ENCODE measurements at regions not wholly inside any gene's neighbourhood (a gene's known extent, or its start where the extent isn't known, plus 50 kb on each side); places are given as distances from the start of the nearest gene placed in this dataset.

DNA sequence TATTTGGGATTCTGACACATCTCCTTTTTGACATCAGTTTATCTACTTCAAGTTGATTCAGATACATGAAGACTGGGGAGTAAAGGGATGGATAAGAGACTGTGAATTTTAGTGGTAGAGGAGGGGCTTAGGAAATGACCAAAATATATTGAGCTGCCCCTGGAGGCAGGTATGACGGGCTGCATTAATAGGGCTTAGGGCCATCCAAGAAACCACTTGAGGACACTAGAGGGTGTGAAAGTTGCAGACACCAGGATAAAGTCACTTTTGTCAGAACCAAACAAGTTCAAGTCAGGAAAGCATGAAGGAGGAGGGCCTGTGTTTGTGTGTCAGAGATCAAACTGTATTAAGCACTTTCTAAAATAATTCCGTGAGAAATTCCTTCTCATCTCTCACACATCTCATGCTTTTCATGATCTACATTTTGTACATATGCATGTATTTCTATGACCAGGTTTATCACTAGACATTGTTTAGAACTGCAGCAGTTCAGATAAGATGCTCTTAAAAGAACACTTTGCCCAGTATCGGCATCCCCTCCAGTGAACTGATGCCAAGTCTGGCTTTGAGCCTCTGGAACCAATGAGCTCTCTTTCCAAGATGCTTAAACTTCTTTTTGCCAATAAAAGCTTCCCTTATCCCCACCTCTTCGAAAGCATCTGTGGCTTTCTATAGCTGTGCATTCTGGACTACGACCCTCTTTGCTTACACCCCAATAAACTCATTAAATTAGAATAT, 136.9 kb downstream of the SLC38A1 start:
- DNase-seq (ENCODE audit: low read depth): peak; percentile 18

DNA sequence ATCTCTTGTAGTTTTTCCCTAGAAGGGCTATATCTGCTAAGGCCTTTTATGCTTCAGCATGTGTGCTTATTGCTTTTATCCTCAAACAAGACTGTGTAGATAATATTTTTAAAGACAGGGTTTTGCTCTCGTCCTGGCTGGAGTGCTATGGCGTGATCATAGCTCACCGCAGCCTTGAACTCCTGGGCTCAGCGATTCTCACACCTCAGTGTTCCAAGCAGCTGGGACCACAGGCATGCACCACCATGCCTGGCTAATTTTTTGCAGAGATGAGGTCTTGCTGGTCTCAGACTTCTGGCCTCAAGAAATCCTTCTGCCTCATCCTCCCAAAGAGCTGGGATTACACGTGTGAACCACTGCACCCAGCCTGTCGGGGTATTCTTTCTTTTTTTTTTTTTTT, 137.3 kb upstream of the SCAF11 start:
- no peak for DNase-seq (ENCODE audit: low read depth)

DNA sequence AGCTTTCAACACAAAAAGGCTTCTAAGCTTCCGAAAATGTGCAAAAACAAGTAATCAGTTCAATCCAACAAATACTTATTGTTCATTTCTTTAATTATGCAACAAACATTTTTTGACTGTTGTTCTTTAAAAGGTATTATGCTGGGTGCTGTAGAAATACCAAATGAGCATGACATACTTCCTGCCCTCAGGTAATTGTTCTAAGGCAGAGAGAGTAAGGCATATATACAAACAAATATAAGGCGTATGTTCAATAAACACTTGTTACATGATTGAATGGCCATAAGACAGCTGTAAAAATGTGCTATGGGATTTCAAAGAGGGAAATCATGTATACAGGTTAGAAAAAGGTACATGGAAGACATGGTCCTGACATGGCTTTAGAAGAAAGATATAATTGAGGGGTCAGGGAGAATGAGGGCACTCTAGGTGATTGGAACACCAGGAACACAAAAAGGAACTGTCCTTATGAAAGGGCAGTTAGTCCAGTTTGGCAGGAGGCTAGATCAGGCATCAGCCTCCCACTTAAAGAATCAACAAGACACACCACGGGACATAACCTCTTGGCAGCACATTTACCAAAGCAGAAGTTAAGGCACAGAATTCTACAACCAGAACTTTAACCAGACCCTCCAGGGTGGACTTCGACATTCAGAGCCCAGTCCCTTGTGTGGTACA, 135.8 kb upstream of the SCAF11 start:
- no peak for DNase-seq (ENCODE audit: low read depth)

DNA sequence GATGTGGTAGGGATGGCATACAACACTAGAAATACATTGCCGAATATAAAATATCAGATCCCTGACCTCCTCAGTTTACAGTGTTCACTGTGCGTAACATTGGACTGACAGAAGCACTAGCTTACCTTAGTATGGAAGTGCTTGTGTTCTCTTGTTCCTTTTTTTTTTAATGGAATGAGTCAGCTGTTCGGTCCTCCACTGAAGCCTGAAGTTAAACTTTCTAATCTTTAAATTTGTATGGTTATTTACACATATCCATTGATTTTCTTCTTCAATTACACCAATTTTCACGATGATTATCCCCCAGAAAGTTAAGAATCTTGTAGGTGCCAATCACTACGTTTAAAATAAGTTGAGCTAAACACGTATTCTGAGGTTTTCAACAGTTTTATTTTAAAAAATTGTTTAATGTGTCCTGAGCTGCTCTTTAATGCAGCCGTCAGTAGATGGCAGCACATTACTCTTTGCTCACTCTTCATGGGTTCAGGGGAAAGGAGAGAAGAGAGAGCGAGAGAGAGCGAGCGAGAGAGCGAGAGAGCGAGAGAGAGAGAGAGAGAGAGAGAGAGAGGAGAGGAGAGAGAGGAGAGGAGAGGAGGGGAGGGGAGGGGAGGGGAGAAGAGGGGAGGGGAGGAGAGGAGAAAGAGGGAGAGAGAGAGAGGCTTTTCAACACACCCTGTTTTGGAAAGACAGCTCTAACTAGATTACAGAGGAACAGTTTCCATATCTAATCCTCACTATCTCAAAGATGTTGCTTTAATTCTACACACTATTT, 134.7 kb upstream of the SCAF11 start:
- peak; percentile 66 for DNase-seq (ENCODE audit: low read depth)

DNA sequence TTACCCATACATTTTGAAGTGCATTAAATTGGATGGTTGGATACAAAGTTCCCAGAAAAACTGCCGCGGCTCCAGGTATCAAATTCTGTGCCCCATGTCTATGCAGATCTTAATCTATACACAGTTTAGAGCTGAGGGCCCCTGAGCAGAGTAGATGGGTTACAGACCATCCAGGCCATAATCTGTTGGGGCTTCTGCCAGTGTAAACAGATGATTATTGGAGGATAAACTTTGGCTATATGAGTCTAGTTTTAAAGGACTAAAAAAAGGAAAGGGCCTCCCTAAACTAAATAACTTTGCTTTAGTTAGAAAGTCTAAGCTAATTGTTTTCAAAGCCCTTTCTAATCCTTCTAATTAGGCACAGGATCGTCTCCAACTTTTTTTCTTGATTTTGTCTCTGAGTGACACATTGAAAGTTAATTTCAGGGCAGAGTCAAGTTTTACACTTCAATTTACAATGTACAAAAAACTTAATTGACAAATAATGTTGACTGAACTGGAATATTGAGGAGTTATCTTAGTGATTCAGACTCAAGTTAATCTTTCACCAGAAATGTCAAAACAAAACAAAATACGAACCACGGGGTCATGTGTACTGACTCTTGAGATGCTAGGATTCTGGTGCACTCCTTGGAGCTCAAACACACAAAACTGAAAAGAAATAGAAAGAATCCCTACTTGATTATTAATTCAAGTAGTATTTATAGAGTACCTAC, 133.9 kb upstream of the SCAF11 start:
- DNase-seq (ENCODE audit: low read depth): no peak

DNA sequence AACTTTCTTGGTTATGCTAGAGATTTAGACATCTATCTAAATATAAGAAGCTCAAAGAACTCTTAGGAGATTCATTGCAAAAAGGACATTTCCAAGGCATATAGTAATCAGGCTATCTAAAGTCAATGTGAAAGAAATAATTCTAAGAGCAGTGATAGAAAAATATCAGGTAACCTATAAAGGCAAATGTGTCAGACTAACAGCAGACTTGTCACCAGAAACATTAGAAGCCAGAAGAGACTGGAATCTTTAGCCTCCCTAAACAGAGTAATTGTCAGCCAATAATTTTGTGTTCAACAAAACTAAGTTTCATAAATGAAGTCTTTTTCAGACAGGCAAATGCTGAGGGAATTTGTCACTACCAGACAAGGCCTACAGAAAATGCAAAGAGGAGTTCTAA, 122.0 kb upstream of the SCAF11 start:
- DNase-seq (ENCODE audit: low read depth): no peak

DNA sequence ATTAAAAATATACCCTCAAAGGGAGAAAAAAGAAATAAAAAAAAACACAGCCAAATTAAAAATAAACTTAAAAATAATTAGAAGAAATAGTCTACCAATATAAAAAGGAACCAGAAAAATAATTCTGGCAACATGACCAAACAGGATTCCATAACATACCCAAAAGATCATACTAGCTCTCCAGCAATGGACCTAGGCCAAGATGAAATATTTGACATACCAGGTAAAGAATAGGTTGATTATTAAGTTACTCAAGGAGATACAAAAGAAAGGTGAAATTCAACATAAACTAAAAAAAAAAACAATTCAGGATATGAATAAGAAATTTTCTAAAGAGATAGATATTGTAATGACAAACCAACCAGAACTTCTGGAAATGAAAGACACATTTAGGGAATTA, 121.3 kb upstream of the SCAF11 start:
- no peak for DNase-seq (ENCODE audit: low read depth)

DNA sequence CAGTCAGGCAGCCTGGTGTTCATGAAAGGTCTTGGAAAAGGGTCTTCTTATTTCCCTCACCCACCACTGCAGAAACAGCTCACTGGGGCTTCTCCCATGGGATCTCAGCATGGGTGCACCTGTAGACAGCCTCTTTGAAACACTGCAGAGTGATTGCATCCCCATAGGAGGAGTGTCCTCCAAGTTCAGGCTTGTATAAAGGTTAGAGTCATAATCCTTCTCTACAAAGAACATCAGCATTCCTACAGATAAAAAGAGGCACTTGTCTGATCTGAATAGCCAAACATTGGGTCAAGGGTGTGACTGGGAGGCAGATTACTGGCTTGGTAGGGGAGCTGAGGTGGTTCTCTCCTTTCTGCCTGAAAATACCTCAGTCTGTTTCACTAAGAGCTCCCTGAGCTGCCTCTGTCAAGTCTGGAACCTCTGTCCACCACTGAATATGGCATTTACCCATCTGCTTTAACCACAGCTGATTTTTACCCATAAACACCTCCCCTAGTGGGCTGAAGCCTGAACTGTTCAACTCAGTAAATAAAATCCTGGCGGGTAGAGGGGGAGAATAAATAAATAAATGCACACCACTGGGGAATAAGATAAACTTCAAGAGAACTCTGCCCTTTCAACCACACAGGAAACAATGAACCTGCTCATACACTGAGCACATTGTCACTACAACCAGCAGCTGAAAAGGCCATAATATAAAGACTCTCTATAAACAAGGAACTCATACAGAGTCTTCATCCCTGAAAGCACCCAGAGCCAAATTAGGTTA, 120.7 kb upstream of the SCAF11 start:
- DNase-seq (ENCODE audit: low read depth): peak; percentile 7

DNA sequence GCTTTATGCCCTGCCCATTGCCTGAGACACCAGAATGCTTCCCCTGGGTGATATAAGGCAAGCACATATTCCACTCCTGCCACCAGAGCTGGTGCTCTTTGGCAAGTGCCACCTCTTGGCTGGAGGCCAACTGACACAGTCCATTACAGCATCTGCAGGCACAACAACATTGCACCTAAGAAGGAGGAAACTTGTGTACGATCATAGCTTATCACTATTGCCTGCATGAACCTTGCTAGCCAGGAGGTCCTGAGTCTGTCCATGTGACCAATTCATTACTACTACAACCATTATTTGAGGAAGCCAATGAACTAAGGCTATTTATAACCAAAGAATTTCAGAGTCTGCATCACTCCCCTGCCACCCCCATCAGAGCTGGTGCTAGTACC, 119.8 kb upstream of the SCAF11 start:
- no peak for DNase-seq (ENCODE audit: low read depth)

DNA sequence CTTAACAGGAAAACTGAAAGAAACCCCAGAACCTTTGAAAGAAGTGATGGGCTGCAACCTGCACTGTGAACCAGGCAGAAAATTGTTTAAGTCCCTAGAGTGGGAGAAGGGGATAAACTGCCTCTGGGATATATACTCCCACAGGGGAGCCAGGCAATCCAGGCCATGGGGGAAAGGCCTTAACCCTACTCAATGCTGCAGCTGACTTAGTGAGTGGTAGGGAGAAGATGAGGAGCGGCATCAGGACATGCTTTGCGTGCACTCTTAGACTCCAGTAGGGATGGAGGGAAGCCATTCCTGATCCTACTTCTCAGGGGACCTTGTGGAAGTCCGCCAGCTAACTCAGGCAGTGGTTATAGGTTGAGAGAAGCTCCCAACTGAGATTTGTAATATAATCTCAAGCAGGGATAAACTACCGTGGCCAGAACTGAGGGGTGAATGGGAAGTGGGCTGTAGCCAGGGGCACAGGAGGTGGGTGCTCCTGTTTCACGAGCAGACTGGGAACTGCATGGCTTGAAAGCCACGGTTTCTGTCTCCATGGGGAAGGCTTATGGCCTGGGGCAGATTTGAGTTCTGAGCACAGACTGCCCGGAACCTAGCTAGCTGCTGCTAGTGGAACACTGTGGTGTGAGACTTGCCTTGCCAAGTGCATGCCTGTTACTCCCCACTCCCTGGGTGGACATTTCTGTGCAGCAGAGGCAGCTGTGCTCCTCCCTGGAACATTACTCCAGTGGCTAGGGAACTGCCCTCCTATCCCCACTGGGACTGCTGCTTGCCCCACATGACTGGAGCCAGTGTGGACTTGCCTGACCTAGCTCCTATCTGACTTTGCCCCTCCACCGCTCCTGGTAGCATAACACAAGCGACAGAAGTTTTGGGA, 119.2 kb upstream of the SCAF11 start:
- DNase-seq (ENCODE audit: low read depth): no peak

DNA sequence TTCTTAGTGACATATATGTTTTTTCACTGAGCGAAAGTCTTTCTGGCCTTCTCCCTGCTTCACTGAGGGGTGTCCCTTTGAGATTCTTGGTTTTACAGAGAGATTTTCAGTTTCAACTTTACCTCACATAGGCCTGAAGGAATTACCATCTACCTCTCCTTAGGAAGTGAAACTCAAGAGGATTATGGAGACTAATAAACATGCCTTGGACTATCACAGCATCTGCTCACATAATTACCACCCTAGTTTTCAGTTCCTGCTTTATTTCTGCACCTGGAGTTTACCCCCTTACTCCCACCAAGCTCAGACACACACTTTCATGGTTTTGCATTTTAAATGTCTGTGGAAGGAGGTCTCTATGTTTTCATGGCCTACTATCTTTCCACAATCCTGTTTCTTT, 118.3 kb upstream of the SCAF11 start:
- DNase-seq (ENCODE audit: low read depth): no peak

DNA sequence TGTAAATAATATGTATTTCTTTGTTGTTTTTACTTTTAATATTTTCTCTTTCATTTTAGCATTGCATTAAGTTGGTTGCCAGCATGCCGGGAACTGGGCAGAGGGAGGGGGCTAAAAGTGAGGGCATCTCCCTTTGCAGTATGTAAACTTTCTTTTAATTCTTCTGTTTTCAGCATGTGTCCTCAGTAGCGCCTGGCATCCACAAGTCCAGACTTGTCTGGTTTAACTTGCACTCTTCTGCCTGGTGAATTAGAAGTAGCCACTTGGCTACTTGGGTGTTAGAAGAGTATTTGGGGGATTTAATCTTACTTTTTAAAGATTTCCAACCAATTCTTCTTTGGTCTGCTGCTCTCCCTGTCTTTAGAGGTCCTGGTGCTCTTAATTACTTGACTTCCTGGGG, 117.2 kb upstream of the SCAF11 start:
- DNase-seq (ENCODE audit: low read depth): no peak

DNA sequence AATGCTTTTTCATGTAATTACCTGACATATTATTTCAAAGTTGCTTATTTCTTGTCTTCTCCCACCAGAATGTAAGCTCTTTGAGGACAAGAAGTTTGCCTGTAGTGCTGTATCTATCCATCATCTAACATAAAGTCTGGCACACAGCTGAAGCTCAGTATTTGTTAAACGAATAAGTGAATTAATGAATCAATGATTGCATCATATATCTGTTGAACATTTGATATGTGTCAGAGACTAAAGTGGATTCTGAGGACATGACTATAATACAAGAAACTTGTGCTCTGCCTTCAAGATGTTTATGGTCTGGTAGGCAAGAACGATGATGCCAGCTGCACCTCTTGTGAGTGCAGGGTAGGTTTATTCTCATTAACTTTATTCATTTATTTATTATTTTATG, 115.4 kb upstream of the SCAF11 start:
- DNase-seq (ENCODE audit: low read depth): no peak

DNA sequence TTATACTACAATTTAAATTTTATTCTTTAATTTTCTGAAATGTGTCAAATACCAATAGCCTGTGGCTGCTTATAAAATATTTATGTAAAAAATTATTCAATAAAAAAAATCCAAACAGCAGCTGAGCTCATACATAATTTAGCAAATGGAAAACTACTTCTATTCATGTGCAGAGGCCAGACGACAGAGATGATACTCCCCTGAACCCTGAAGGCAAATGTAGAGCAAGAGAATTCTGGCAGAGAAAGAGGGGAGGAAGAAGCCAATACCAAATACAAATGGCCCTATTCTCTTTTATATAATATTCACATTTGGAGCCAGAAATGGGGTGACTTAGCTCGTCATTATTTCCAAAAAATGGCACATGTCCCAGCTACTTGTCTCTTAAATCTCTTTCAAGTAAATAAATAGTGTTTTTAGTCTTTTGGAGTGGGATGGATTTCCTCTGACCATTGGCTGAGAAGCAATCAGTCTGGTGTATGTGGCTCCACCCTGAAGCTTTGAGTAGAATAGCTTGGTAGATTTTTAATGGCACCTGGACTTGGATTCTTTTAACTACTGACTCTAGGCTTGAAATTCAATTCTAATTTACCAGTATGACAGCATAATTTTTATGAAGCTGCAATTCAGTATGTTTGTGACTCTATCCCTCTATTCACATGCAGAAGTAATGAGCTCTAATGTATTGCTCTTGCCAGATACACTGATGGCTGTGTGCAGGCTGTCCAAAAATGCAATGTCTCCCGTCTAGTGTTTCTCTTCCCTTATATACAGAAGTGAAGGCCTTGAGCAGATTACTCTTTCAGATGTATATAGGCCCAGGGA, 113.4 kb upstream of the SCAF11 start:
- DNase-seq (ENCODE audit: low read depth): no peak

DNA sequence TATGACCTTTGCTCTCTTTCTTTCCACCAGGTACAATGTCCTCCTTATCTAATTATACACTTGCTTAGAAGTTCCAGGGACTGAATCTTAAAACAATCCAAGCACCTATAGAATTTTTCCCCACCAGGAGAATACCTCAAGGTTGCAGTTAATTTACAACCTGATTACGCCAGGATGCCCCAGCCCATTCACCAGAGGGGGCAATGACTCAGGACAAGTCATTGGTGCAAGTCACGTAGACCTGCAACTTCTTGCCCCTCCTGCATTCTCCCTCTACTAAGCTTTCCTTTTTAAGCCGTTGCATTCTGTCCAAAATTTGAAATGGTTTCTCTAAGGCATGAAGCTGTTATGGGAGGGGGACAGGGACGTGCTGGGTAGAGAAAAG, 111.1 kb upstream of the SCAF11 start:
- DNase-seq (ENCODE audit: low read depth): peak; percentile 21

DNA sequence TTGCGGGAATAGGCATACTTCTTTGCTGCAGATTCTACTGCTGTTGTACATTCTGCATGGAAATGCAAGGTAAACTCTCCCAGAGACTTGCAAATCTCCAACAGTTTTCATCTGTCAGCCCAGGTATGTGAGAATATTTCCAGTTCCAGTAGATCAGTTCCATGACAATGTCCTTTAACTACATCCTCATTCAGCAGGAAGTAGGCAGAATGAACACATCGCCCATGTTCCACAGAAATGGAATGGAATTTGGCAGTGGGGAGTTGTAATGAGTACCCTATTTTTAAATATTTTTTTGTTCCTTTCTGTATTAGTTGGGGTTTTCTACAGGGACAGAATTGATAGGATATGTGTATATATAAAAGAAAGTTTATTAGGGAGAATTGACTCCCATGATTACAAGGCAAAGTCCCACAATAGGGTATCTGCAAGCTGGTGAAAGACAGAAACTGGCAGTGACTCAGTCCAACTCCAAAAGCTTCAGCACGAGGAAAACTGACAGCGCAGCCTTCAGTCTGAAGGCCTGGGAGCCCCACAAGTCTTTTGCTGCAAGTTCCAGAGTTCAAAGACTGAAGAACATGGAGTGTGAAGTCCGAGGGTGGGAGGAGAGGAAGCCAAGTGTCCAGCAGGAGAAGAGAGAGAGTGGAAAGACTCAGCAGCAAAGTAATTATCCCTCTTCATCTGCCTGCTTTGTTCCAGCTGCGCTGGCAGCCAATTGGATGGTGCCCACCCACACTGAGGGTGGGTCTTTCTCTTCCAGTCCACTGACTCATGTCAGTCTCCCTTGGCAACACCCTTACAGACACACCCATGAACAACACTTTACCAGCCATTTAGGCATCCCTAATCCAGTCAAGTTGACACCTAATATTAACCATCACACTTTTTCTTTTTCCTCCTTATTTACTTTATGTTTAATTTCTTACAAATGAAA, 110.4 kb upstream of the SCAF11 start:
- DNase-seq (ENCODE audit: low read depth): peak; percentile 59

DNA sequence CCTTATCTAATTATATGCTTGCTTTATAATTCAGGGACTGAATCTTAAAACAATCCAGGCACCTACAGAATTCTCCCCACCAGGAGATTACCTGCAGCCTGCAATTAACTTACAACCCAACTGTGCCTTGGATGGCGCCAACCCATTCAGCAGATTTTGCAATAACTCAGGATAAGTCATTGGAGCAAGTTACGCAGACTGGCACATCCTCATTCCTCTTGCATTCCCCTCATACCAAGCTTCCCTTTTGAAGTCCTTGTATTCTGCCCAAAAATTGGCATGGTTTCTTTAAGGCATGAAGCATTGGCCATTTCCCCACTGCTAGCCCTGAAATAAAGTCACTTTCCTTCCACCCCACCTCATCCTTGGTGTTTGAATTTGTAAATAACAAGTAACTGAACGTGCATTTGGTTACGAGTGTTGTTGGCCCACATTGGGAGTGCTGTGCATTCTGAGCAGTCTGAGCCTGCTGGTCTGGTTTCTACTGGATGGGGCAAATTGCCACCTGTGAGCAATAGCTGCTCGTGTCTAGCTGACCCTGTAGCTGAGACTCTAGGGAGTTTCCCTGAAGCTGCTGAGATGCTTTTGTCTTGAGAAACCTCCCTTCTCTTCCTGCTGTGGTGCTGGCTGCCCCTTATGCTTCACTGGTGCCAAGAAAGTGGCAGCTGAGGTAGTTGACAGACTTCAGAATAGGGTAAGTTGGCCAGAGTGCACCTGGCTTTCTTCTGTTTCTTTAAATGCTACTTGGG, 99.2 kb upstream of the SCAF11 start:
- DNase-seq (ENCODE audit: low read depth): no peak
